ENCODE measurements at regions not wholly inside any gene's neighbourhood (a gene's known extent, or its start where the extent isn't known, plus 50 kb on each side); places are given as distances from the start of the nearest gene placed in this dataset.

DNA sequence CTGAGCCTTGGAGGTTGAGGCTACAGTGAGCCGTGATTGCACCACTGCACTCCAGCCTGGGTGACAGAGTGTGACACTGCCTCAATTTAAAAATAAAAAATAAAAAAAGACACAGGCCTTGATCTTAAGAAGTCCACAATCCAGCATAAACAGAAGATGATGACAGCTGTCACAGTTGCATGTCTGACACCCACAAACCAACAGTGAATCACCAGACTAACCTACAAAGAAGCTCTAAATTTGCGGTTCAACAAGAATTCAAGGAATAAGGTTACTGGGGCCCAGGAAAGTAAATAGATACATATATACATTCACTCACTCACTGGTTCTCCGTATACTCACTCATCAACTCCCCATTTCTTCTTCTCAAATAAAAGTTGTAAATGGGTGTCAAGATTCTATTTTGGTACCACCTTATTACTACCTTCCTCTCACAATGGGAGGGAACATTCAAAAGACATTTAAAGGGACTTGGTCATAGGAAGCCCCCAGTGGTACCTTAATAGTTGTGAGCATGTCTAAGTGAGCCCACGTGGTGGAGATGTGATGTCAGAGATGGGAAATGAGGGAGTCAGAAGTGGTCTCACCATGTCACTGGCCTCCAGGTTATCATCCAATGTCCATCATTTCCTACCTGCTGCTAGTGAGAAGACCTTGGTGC lies 66.9 kb upstream of the PRDX6 start (continued):
- TF ChIP-seq, protein P1, sequence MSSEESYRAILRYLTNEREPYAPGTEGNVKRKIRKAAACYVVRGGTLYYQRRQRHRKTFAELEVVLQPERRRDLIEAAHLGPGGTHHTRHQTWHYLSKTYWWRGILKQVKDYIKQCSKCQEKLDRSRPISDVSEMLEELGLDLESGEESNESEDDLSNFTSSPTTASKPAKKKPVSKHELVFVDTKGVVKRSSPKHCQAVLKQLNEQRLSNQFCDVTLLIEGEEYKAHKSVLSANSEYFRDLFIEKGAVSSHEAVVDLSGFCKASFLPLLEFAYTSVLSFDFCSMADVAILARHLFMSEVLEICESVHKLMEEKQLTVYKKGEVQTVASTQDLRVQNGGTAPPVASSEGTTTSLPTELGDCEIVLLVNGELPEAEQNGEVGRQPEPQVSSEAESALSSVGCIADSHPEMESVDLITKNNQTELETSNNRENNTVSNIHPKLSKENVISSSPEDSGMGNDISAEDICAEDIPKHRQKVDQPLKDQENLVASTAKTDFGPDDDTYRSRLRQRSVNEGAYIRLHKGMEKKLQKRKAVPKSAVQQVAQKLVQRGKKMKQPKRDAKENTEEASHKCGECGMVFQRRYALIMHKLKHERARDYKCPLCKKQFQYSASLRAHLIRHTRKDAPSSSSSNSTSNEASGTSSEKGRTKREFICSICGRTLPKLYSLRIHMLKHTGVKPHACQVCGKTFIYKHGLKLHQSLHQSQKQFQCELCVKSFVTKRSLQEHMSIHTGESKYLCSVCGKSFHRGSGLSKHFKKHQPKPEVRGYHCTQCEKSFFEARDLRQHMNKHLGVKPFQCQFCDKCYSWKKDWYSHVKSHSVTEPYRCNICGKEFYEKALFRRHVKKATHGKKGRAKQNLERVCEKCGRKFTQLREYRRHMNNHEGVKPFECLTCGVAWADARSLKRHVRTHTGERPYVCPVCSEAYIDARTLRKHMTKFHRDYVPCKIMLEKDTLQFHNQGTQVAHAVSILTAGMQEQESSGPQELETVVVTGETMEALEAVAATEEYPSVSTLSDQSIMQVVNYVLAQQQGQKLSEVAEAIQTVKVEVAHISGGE (CRISPR knock-in tag; IDR thresholded peaks at IDR 0.05): no peak
- TF ChIP-seq, protein P2, sequence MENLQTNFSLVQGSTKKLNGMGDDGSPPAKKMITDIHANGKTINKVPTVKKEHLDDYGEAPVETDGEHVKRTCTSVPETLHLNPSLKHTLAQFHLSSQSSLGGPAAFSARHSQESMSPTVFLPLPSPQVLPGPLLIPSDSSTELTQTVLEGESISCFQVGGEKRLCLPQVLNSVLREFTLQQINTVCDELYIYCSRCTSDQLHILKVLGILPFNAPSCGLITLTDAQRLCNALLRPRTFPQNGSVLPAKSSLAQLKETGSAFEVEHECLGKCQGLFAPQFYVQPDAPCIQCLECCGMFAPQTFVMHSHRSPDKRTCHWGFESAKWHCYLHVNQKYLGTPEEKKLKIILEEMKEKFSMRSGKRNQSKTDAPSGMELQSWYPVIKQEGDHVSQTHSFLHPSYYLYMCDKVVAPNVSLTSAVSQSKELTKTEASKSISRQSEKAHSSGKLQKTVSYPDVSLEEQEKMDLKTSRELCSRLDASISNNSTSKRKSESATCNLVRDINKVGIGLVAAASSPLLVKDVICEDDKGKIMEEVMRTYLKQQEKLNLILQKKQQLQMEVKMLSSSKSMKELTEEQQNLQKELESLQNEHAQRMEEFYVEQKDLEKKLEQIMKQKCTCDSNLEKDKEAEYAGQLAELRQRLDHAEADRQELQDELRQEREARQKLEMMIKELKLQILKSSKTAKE (IDR thresholded peaks at IDR 0.05; ENCODE audit: low read depth, poor library complexity, severe bottlenecking): peak; percentile 91
- TF ChIP-seq SP1 (IDR thresholded peaks at IDR 0.05; ENCODE audit: low read depth, low read length): no peak
- no peak for TF ChIP-seq ZNF384 (IDR thresholded peaks at IDR 0.05; ENCODE audit: borderline replicate concordance, low read depth, low read length)
- no peak for TF ChIP-seq EGR1 (IDR thresholded peaks at IDR 0.05; ENCODE audit: borderline replicate concordance in 1 of 2, low read depth in 2 of 2, low read length in 2 of 2)
- TF ChIP-seq NR2C1 (IDR thresholded peaks at IDR 0.05): no peak
- TF ChIP-seq JUND (IDR thresholded peaks at IDR 0.05; ENCODE audit: low read depth, low read length): no peak
- TF ChIP-seq, protein P3, sequence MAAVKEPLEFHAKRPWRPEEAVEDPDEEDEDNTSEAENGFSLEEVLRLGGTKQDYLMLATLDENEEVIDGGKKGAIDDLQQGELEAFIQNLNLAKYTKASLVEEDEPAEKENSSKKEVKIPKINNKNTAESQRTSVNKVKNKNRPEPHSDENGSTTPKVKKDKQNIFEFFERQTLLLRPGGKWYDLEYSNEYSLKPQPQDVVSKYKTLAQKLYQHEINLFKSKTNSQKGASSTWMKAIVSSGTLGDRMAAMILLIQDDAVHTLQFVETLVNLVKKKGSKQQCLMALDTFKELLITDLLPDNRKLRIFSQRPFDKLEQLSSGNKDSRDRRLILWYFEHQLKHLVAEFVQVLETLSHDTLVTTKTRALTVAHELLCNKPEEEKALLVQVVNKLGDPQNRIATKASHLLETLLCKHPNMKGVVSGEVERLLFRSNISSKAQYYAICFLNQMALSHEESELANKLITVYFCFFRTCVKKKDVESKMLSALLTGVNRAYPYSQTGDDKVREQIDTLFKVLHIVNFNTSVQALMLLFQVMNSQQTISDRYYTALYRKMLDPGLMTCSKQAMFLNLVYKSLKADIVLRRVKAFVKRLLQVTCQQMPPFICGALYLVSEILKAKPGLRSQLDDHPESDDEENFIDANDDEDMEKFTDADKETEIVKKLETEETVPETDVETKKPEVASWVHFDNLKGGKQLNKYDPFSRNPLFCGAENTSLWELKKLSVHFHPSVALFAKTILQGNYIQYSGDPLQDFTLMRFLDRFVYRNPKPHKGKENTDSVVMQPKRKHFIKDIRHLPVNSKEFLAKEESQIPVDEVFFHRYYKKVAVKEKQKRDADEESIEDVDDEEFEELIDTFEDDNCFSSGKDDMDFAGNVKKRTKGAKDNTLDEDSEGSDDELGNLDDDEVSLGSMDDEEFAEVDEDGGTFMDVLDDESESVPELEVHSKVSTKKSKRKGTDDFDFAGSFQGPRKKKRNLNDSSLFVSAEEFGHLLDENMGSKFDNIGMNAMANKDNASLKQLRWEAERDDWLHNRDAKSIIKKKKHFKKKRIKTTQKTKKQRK (IDR thresholded peaks at IDR 0.05; ENCODE audit: low read depth, low read length): no peak
- no peak for TF ChIP-seq IRF4 (IDR thresholded peaks at IDR 0.05; ENCODE audit: low read depth, low read length)
- no peak for TF ChIP-seq SIX5 (IDR thresholded peaks at IDR 0.05; ENCODE audit: low read depth, low read length, severe bottlenecking)
- no peak for TF ChIP-seq ZNF622 (IDR thresholded peaks at IDR 0.05)
- no peak for TF ChIP-seq MYC (IDR thresholded peaks at IDR 0.05; ENCODE audit: insufficient read depth, insufficient read length, insufficient replicate concordance, low read length, severe bottlenecking)
- TF ChIP-seq YBX1 (IDR thresholded peaks at IDR 0.05): no peak
- TF ChIP-seq JUNB (IDR thresholded peaks at IDR 0.05): no peak; the same call in 1 of the 2 replicates
- TF ChIP-seq RB1 (IDR thresholded peaks at IDR 0.05; ENCODE audit: borderline replicate concordance): 0 out of 2 replicates have a peak, but pooled peaks have one; percentile 24
- TF ChIP-seq POLR2AphosphoS5 (IDR thresholded peaks at IDR 0.05; ENCODE audit: low read length): no peak
- TF ChIP-seq, protein P4, sequence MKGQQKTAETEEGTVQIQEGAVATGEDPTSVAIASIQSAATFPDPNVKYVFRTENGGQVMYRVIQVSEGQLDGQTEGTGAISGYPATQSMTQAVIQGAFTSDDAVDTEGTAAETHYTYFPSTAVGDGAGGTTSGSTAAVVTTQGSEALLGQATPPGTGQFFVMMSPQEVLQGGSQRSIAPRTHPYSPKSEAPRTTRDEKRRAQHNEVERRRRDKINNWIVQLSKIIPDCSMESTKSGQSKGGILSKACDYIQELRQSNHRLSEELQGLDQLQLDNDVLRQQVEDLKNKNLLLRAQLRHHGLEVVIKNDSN (IDR thresholded peaks at IDR 0.05; ENCODE audit: borderline replicate concordance, extremely low read length, insufficient read depth, low read depth, low read length): peak; percentile 41
- TF ChIP-seq, protein P5, sequence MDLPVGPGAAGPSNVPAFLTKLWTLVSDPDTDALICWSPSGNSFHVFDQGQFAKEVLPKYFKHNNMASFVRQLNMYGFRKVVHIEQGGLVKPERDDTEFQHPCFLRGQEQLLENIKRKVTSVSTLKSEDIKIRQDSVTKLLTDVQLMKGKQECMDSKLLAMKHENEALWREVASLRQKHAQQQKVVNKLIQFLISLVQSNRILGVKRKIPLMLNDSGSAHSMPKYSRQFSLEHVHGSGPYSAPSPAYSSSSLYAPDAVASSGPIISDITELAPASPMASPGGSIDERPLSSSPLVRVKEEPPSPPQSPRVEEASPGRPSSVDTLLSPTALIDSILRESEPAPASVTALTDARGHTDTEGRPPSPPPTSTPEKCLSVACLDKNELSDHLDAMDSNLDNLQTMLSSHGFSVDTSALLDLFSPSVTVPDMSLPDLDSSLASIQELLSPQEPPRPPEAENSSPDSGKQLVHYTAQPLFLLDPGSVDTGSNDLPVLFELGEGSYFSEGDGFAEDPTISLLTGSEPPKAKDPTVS (IDR thresholded peaks at IDR 0.05; ENCODE audit: low read depth, low read length): no peak
- TF ChIP-seq ZSCAN29 (IDR thresholded peaks at IDR 0.05): peak; percentile 40; the same call in 1 of the 2 replicates

All from GM12878 (cell line).